Psoas muscle (tissue), 7 donors: ENCODE measurements at regions not wholly inside any gene's neighbourhood (a gene's known extent, or its start where the extent isn't known, plus 50 kb on each side); places are given as distances from the start of the nearest gene placed in this dataset.

Source experiments
- ATAC-seq, 4 donors: fragments of 200-7000 bp; cut with Tn5 transposase; one replicate each; pipeline ENCODE4 v1.9.1; 2020; ENCODE audit warnings: moderate library complexity in 3 of 4, mild to moderate bottlenecking in 2 of 4
- DNase-seq, 2 donors: peaks; one replicate each; pipeline ENCODE4 v3.0.0-alpha.2; 2020
- H3K27ac ChIP-seq: fragments of 200-600 bp; one replicate; pipeline ENCODE4 v1.8.0; 2022
- H3K27me3 ChIP-seq, 3 donors: fragments of 200-600 bp in 1 of 3; one replicate each; pipeline versions ENCODE4 v1.6.1 to v1.8.0; 2013 to 2022; ENCODE audit warnings: low read length in 2 of 3, mild to moderate bottlenecking in 2 of 3, moderate library complexity in 1 of 3; ENCODE audit not compliant: insufficient read depth in 3 of 3
- H3K36me3 ChIP-seq, 2 donors: fragments of 200-600 bp in 1 of 2; one replicate each; pipeline versions ENCODE4 v1.6.1 to v1.8.0; 2013 to 2022; ENCODE audit warnings: low read depth in 1 of 2, mild to moderate bottlenecking in 1 of 2, moderate library complexity in 1 of 2; ENCODE audit not compliant: insufficient read depth in 1 of 2
- H3K4me1 ChIP-seq: fragments of 200-600 bp; one replicate; pipeline ENCODE4 v1.8.0; 2022
- H3K4me3 ChIP-seq: fragments of 200-600 bp; one replicate; pipeline ENCODE4 v1.8.0; 2022; ENCODE audit warnings: mild to moderate bottlenecking
- H3K9me3 ChIP-seq: fragments of 200-600 bp; one replicate; pipeline ENCODE4 v1.8.0; 2022
- CTCF ChIP-seq: fragments of 200-600 bp; IDR thresholded peaks from one replicate; pipeline ENCODE4 v1.8.0; 2022; ENCODE audit warnings: antibody characterized with exemption
- WGBS, 3 donors: extraction: QIAGEN DNeasy Blood & Tissue Kit; methylation state at CpG; one replicate each; pipeline versions ENCODE4 v1.1.6 to v1.1.7; 2013; 5-methylcytosine and 5-hydroxymethylcytosine counted together
- intact Hi-C, 2 donors: fragments of 100-400 bp; cut with DNase I; formaldehyde crosslinking; loops; one replicate each; pipeline versions ENCODE4 v1.11.0 to v1.14.2; 2022
- donor health status: healthy with polysubstance abuse.
- donor health status: DM: no; HTN: no; CAD: no; lungs with moderate emphysema.
- donor health status: Bipolar disorder and iron deficiency.
- donor health status: healthy.
- donor health status: DM: yes; HTN: yes; CAD: no.
- donor health status: DM: no; HTN: no; CAD: no.
- donor health status: DM: yes; HTN: yes; CAD: no.

GRCh38 chr7:136183981-136184380 lies 206.8 kb upstream of the MTPN start:
- no peaks in the 10 kb centered on the region for H3K36me3 ChIP-seq
- H3K4me3 ChIP-seq, result no peak overlapping the region
- H3K27ac ChIP-seq, result no peak overlapping the region
- WGBS, 3 donors, result 38 to 48% (median 44%) methylated on average over 2 of the region's 2 CpGs
- no peaks in the 10 kb centered on the region for H3K9me3 ChIP-seq
- TF ChIP-seq CTCF, result no peak
- ATAC-seq (no peak), DNase-seq (no peak)
- no peaks in the 10 kb centered on the region for H3K4me1 ChIP-seq
- no peaks in the 10 kb centered on the region for H3K27me3 ChIP-seq
- intact Hi-C loops, result no loop called here

DNA sequence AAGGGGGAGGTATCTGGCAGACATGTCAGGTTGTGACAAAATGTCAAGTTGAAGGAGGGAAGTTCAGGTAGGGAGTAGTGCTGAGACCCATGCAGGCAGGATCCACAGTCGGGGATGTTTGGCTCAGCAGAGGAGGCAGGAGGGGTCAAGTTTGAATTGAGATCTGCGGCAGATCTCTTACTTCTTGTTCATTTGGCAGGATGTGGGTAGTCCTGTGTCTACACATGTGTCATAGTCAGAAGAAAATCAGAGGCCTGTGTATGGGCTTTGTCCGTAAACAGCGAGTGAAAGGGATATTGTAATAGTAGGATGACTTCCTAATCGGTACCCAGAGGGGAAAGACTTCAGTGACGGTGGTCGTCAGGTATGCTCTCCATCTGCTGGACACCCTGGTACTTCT lies 203.8 kb upstream of the MTPN start:
- intact Hi-C loops, result no loop called here
- no peak overlapping the region for H3K27ac ChIP-seq
- WGBS, 3 donors, result 76 to 81% (median 78%) methylated on average over 7 of the region's 7 CpGs

DNA sequence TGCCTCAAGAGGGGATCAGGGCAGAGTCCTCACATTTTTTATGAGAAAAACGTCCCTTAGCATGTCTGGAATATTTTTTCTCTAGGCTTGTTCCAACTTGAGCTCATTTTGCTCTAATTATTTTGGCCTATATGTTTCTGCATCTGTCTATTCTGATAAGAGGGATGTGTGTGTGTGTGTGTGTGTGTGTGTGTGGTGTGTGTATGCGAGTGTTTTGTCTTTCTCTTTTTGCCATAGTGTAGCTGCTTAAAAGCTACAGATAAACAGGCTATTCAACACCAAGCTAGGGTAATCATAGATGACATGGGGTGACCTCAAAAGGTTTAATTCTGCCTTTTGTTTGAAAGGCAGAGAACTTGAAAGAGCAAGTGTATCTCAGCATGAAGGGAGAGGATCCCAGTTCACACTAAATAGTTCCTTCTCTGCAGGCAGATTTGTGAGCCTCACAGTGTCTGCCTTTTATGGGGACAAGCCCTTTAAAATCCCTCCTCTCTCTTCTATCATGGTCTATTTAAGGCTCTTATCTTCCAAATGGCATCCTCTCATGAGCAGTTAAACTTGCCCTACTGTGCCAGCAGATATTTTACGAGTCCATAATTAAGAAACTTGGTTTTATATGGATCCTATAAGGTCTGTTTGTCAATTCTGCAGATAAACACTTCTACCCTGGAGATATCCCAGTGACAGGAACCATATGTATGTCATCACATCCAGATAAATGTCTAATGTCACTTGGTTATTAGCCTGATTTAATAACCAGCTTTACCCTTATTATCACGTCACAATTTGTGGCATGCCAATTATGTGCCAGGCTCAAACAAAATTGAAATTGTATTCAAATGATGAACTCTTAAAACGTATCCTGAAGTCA lies 202.9 kb upstream of the MTPN start:
- H3K4me1 ChIP-seq, result no peaks in the 10 kb centered on the region
- no peak overlapping the region for H3K4me3 ChIP-seq
- WGBS, 3 donors, result 41 to 44% (median 42%) methylated on average over 5 of the region's 5 CpGs
- intact Hi-C loops, result no loop called here
- ATAC-seq, result no peak
- H3K36me3 ChIP-seq, result no peaks in the 10 kb centered on the region
- no peaks in the 10 kb centered on the region for H3K9me3 ChIP-seq
- H3K27ac ChIP-seq, result no peak overlapping the region
- no peak for TF ChIP-seq CTCF
- no peaks in the 10 kb centered on the region for H3K27me3 ChIP-seq
- no peak for DNase-seq

More for the DNA sequence above, 203.8 kb upstream of the MTPN start:
- ATAC-seq (no peak), DNase-seq (no peak)
- Histone ChIP-seq H3K36me3 (no peaks in the 10 kb centered on the region), H3K9me3 (no peaks in the 10 kb centered on the region), H3K4me3 (no peak overlapping the region), H3K27me3 (no peaks in the 10 kb centered on the region), H3K4me1 (no peaks in the 10 kb centered on the region)
- no peak for TF ChIP-seq CTCF

- H3K36me3 ChIP-seq, result no peaks in the 10 kb centered on the region
- 44 to 51% (median 46%) methylated on average over 5 of the region's 5 CpGs for WGBS, 3 donors
- ATAC-seq (no peak), DNase-seq (no peak)
- intact Hi-C loops, result no loop called here
- no peak overlapping the region for H3K27ac ChIP-seq
- no peaks in the 10 kb centered on the region for H3K27me3 ChIP-seq
- no peak for TF ChIP-seq CTCF
- H3K4me1 ChIP-seq, result no peaks in the 10 kb centered on the region
- H3K4me3 ChIP-seq, result no peak overlapping the region
- no peaks in the 10 kb centered on the region for H3K9me3 ChIP-seq
Measured at GRCh38 chr7:136179154-136179553, 202.0 kb upstream of the MTPN start.
